Caco-2 (cell line): ENCODE measurements at regions not wholly inside any gene's neighbourhood (a gene's known extent, or its start where the extent isn't known, plus 50 kb on each side); places are given as distances from the start of the nearest gene placed in this dataset.

Source experiments
- BruUV-seq: library from RNA; stranded (reverse); fragments of 400-500 nt; replicated peaks from 2 replicates; lab custom pipeline; 2021; lab: Mats Ljungman, UMichigan
- CTCF ChIA-PET: fragments of 300-600 bp; sonication (Branson Sonifier 250); formaldehyde crosslinking; loops from one replicate; lab custom pipeline; 2022; ENCODE audit warnings: antibody characterized with exemption; lab: Charles Lee
- POLR2A ChIA-PET: fragments of 300-600 bp; sonication (Branson Sonifier 250); formaldehyde crosslinking; loops from one replicate; lab custom pipeline; 2022; ENCODE audit warnings: antibody characterized with exemption; lab: Charles Lee
- DNase-seq, 2 experiments: peaks; one replicate each; pipeline versions ENCODE4 v3.0.0 to v3.0.0-alpha.2; 2020 to 2022
- H3K27me3 ChIP-seq: replicated peaks from 2 replicates; pipeline ENCODE4 v1.6.0; 2011; ENCODE audit warnings: low read length; ENCODE audit not compliant: control insufficient read depth, insufficient read depth
- H3K36me3 ChIP-seq: 2 replicates; pipeline ENCODE4 v1.5.1; 2011; ENCODE audit warnings: low read length; ENCODE audit not compliant: control insufficient read depth, insufficient read depth
- H3K4me1 ChIP-seq: fragments of 250-450 bp; sonication (Bioruptor Pico); 2 replicates; pipeline ENCODE4 v1.5.1; 2020; ENCODE audit warnings: mild to moderate bottlenecking
- H3K4me3 ChIP-seq: 2 replicates; pipeline ENCODE4 v1.5.1; 2011; ENCODE audit warnings: low read depth, mild to moderate bottlenecking, control low read depth, low read length
- H3K9me3 ChIP-seq: fragments of 250-450 bp; sonication (Bioruptor Pico); 2 replicates; pipeline ENCODE4 v1.5.1; 2020; ENCODE audit warnings: mild to moderate bottlenecking, moderate library complexity
- H3K27ac Mint-ChIP-seq: one replicate; pipeline ENCODE4 v1.8.0; 2022; ENCODE audit warnings: mixed read lengths; ENCODE audit not compliant: unreplicated experiment
- H3K27me3 Mint-ChIP-seq: one replicate; pipeline ENCODE4 v1.8.0; 2022; ENCODE audit warnings: mixed read lengths; ENCODE audit not compliant: insufficient read depth, unreplicated experiment
- H3K36me3 Mint-ChIP-seq: one replicate; pipeline ENCODE4 v1.8.0; 2022; ENCODE audit warnings: mild to moderate bottlenecking, mixed read lengths; ENCODE audit not compliant: insufficient read depth, unreplicated experiment
- H3K4me1 Mint-ChIP-seq: one replicate; pipeline ENCODE4 v1.8.0; 2022; ENCODE audit warnings: low read depth, mixed read lengths; ENCODE audit not compliant: unreplicated experiment
- H3K4me3 Mint-ChIP-seq: one replicate; pipeline ENCODE4 v1.8.0; 2022; ENCODE audit warnings: mild to moderate bottlenecking, moderate library complexity, mixed read lengths; ENCODE audit not compliant: unreplicated experiment
- H3K9me3 Mint-ChIP-seq: one replicate; pipeline ENCODE4 v1.8.0; 2022; ENCODE audit warnings: mixed read lengths; ENCODE audit not compliant: unreplicated experiment
- CTCF ChIP-seq, 2 experiments: fragments of 200-600 bp in 1 of 2; IDR thresholded peaks; 1 replicate in 1 of 2; 2 replicates in 1 of 2; pipeline versions ENCODE4 v1.5.1 to v1.8.0; 2011 to 2022; ENCODE audit warnings: antibody characterized with exemption in 1 of 2, control low read depth in 1 of 2, inconsistent platforms in 1 of 2, low read depth in 1 of 2, low read length in 1 of 2, mild to moderate bottlenecking in 1 of 2, moderate library complexity in 1 of 2; ENCODE audit not compliant: insufficient read depth in 1 of 2, severe bottlenecking in 1 of 2, unreplicated experiment in 1 of 2
- intact Hi-C: fragments of 100-400 bp; cut with micrococcal nuclease; formaldehyde crosslinking; loops from one replicate; pipeline ENCODE4 v1.10.0; 2022; ENCODE audit not compliant: unreplicated experiment

DNA sequence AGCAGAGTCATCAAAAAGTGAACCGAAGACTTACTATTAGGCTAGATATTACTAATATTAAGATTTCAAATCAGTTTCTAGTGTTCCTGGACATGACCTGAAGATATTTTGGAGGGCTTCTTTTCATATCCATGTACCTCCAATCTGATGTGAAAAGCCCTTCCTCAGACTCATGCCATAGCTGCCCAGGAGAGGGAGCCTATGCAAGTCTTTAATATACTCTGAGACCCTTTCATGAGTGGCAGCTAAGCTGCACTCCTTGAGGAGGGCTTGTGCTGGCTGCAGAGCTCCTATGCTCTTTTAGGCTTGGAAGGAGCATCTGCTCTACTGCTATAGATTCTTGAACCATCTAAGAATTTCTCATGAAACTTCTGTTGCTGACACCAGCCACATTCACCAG is 715.3 kb downstream of the OLFM4 start:
- Mint-ChIP-seq H3K27ac (no peak overlapping the region), H3K4me1 (no peaks in the 10 kb centered on the region), H3K4me3 (no peak overlapping the region), H3K9me3 (no peaks in the 10 kb centered on the region), H3K27me3 (peaks cover 6% of the 10 kb centered on the region), H3K36me3 (no peaks in the 10 kb centered on the region)
- BruUV-seq, result no TSS peak
- no peaks in the 10 kb centered on the region for H3K9me3 ChIP-seq
- ChIA-PET CTCF (no interaction called here), POLR2A (no interaction called here)
- H3K27me3 ChIP-seq, result no peaks in the 10 kb centered on the region
- intact Hi-C loops, result no loop called here
- H3K36me3 ChIP-seq, result no peaks in the 10 kb centered on the region
- no peak overlapping the region for H3K4me3 ChIP-seq
- no peak for DNase-seq
- no peak for TF ChIP-seq CTCF (IDR thresholded peaks at IDR 0.05; ENCODE audit: insufficient read depth in 1 of 2, low read depth in 1 of 2, low read length in 1 of 2, severe bottlenecking in 1 of 2, unreplicated experiment in 1 of 2)
- H3K4me1 ChIP-seq, result no peaks in the 10 kb centered on the region

GRCh38 chr13:53747825-53748224 is 719.2 kb downstream of the OLFM4 start:
- no TSS peak for BruUV-seq
- no peaks in the 10 kb centered on the region for H3K9me3 Mint-ChIP-seq
- H3K4me3 ChIP-seq, result no peak overlapping the region
- H3K27ac Mint-ChIP-seq, result no peak overlapping the region
- H3K27me3 Mint-ChIP-seq, result peaks cover 9% of the 10 kb centered on the region
- no peaks in the 10 kb centered on the region for H3K9me3 ChIP-seq
- no peaks in the 10 kb centered on the region for H3K4me1 Mint-ChIP-seq
- ChIA-PET POLR2A (no interaction called here), CTCF (no interaction called here)
- H3K36me3 Mint-ChIP-seq, result no peaks in the 10 kb centered on the region
- no peaks in the 10 kb centered on the region for H3K36me3 ChIP-seq
- DNase-seq, result no peak
- no peaks in the 10 kb centered on the region for H3K4me1 ChIP-seq
- intact Hi-C loops, result no loop called here
- no peaks in the 10 kb centered on the region for H3K27me3 ChIP-seq
- TF ChIP-seq CTCF (IDR thresholded peaks at IDR 0.05; ENCODE audit: insufficient read depth in 1 of 2, low read depth in 1 of 2, low read length in 1 of 2, severe bottlenecking in 1 of 2, unreplicated experiment in 1 of 2), result no peak
- no peak overlapping the region for H3K4me3 Mint-ChIP-seq

- Histone ChIP-seq H3K9me3 (no peaks in the 10 kb centered on the region), H3K4me3 (no peak overlapping the region), H3K36me3 (no peaks in the 10 kb centered on the region), H3K4me1 (no peaks in the 10 kb centered on the region), H3K27me3 (no peaks in the 10 kb centered on the region)
- H3K36me3 Mint-ChIP-seq, result no peaks in the 10 kb centered on the region
- no peaks in the 10 kb centered on the region for H3K4me1 Mint-ChIP-seq
- peaks cover 3% of the 10 kb centered on the region for H3K27me3 Mint-ChIP-seq
- H3K27ac Mint-ChIP-seq, result no peak overlapping the region
- no peak for TF ChIP-seq CTCF (IDR thresholded peaks at IDR 0.05; ENCODE audit: insufficient read depth in 1 of 2, low read depth in 1 of 2, low read length in 1 of 2, severe bottlenecking in 1 of 2, unreplicated experiment in 1 of 2)
- intact Hi-C loops, result no loop called here
- DNase-seq, result no peak
- ChIA-PET CTCF (no interaction called here), POLR2A (no interaction called here)
- BruUV-seq, result no TSS peak
- no peak overlapping the region for H3K4me3 Mint-ChIP-seq
- H3K9me3 Mint-ChIP-seq, result no peaks in the 10 kb centered on the region
These were observed 720.7 kb downstream of the OLFM4 start for GRCh38 chr13:53749306-53749705.
